ENCODE measurements at regions not wholly inside any gene's neighbourhood (a gene's known extent, or its start where the extent isn't known, plus 50 kb on each side); places are given as distances from the start of the nearest gene placed in this dataset.
"Not testable (repeated sequence)": the region's sequence is repeated elsewhere in the genome, so short reads cannot be mapped to it uniquely, and the experiment has no call there.

DNA sequence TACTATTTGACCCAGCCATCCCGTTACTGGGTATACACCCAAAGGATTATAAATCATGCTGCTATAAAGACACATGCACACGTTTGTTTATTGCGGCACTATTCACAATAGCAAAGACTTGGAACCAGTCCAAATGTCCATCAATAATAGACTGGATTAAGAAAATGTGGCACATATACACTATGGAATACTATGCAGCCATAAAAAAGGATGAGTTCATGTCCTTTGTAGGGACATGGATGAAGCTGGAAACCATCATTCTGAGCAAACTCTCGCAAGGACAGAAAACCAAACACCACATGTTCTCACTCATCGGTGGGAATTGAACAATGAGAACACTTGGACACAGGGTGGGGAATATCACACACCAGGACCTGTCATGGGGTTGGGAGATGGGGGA is 56.7 kb upstream of the SELENOP start:
- TF ChIP-seq, protein P1, sequence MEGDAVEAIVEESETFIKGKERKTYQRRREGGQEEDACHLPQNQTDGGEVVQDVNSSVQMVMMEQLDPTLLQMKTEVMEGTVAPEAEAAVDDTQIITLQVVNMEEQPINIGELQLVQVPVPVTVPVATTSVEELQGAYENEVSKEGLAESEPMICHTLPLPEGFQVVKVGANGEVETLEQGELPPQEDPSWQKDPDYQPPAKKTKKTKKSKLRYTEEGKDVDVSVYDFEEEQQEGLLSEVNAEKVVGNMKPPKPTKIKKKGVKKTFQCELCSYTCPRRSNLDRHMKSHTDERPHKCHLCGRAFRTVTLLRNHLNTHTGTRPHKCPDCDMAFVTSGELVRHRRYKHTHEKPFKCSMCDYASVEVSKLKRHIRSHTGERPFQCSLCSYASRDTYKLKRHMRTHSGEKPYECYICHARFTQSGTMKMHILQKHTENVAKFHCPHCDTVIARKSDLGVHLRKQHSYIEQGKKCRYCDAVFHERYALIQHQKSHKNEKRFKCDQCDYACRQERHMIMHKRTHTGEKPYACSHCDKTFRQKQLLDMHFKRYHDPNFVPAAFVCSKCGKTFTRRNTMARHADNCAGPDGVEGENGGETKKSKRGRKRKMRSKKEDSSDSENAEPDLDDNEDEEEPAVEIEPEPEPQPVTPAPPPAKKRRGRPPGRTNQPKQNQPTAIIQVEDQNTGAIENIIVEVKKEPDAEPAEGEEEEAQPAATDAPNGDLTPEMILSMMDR (IDR thresholded peaks at IDR 0.05): not testable (repeated sequence)
- not testable (repeated sequence) for TF ChIP-seq EP300, POLR2A (IDR thresholded peaks at IDR 0.05)
